ENCODE measurements at regions not wholly inside any gene's neighbourhood (a gene's known extent, or its start where the extent isn't known, plus 50 kb on each side); places are given as distances from the start of the nearest gene placed in this dataset.

GRCh38 chr5:171660434-171660833 lies 125.2 kb upstream of the SMIM23 start (continued):
- no peak for TF ChIP-seq PTBP1 (IDR thresholded peaks at IDR 0.05; ENCODE audit: low read depth, low read length, poor library complexity, severe bottlenecking)
- no peak for TF ChIP-seq NRL (CRISPR knock-in tag; IDR thresholded peaks at IDR 0.05; ENCODE audit: borderline replicate concordance)

GRCh38 chr5:171661143-171661542 lies 124.5 kb upstream of the SMIM23 start:
- Histone ChIP-seq H3K4me3 (replicated peaks in 1 of 3; ENCODE audit: insufficient read depth in 1 of 3, low read depth in 2 of 3, low read length in 3 of 3) (no peak overlapping the region), H3K27me3 (ENCODE audit: control insufficient read depth in 1 of 2, insufficient read depth in 2 of 2, low read length in 2 of 2) (peaks cover 0 to 5% of the 10 kb centered on the region in 2 experiments; a peak in 2 of 5 replicates), H3K4me1 (ENCODE audit: insufficient read depth, low read length) (no peaks in the 10 kb centered on the region), H2AFZ (ENCODE audit: low read length) (no peak overlapping the region), H4K20me1 (ENCODE audit: insufficient read depth, low read length) (no peaks in the 10 kb centered on the region), H3K4me2 (ENCODE audit: low read depth, low read length) (no peak overlapping the region), H3K27ac (ENCODE audit: extremely low read length, insufficient read depth, low read length) (no peak overlapping the region), H3K9me3 (ENCODE audit: low read length) (no peaks in the 10 kb centered on the region), H3K79me2 (ENCODE audit: insufficient read depth, low read length) (no peaks in the 10 kb centered on the region), H3K36me3 (replicated peaks in 1 of 2; ENCODE audit: control insufficient read depth in 1 of 2, insufficient read depth in 2 of 2, low read length in 2 of 2) (no peaks in the 10 kb centered on the region), H3K9ac (ENCODE audit: insufficient read depth, low read depth, low read length) (no peak overlapping the region)
- DNase-seq (ENCODE audit: low spot score) (no peak), ATAC-seq (no peak), FAIRE-seq (no peak)
- intact Hi-C loops (cut with micrococcal nuclease; ENCODE audit: unreplicated experiment) (no loop called here), in situ Hi-C loops (cut with HindIII; ENCODE audit: extremely low pct_ligation_motif_present, low pct_unique_long_range_greater_than_20kb) (no loop called here)
- POLR2A ChIA-PET: no interaction called here
- BruUV-seq (replicated peaks): no TSS peak
- CTCF ChIA-PET (ENCODE audit: low intra/inter-chr PET ratio, low total read pairs): no interaction called here
- 9% methylated on average over 2 of the region's 2 CpGs for WGBS (ENCODE audit: low lambda C conversion rate)
- TF ChIP-seq ZNF501 (CRISPR knock-in tag; IDR thresholded peaks at IDR 0.05): no peak
- TF ChIP-seq ATRX (CRISPR knock-in tag; IDR thresholded peaks at IDR 0.05; ENCODE audit: borderline replicate concordance): no peak
- TF ChIP-seq PRDM10 (CRISPR knock-in tag; IDR thresholded peaks at IDR 0.05; ENCODE audit: low read depth): no peak
- no peak for TF ChIP-seq MAZ (IDR thresholded peaks at IDR 0.05; ENCODE audit: borderline replicate concordance, low read depth, low read length)
- TF ChIP-seq MAZ (CRISPR knock-in tag; IDR thresholded peaks at IDR 0.05; ENCODE audit: low read depth): no peak
- no peak for TF ChIP-seq ZUFSP (CRISPR knock-in tag; IDR thresholded peaks at IDR 0.05; ENCODE audit: borderline replicate concordance)
- no peak for TF ChIP-seq CCAR2 (optimal IDR thresholded peaks at IDR 0.05; ENCODE audit: low read depth, low read length)
- TF ChIP-seq ZNF350 (CRISPR knock-in tag; IDR thresholded peaks at IDR 0.05; ENCODE audit: borderline replicate concordance, low read depth): no peak
- no peak for TF ChIP-seq ZNF746 (CRISPR knock-in tag; IDR thresholded peaks at IDR 0.05)
- no peak for TF ChIP-seq ZNF354B (CRISPR knock-in tag; IDR thresholded peaks at IDR 0.05)
- TF ChIP-seq IKZF1 (IDR thresholded peaks at IDR 0.05): no peak
- TF ChIP-seq EZH2 (conservative IDR thresholded peaks at IDR 0.05; ENCODE audit: low read depth, low read length): no peak

All from HepG2 (cell line).